ENCODE measurements at regions not wholly inside any gene's neighbourhood (a gene's known extent, or its start where the extent isn't known, plus 50 kb on each side); places are given as distances from the start of the nearest gene placed in this dataset.

DNA sequence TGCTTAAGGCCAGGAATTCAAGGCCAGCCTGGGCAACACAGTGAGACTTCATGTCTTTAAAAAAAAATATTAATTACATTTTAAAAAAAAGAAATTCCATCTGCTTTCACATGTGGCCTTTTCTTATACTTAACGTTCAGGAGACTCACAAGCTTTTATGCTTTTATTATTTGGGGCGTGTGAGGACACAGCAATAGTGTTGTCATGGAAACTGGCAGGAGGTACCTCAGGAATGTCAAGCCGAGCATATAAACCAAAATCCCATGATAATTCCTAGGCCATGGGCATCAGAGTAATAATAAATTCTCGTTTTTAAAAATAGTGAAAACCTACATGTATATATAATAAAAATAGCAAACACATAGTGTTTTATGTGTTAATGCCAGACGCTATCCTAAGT, 89.8 kb downstream of the IYD start:
- TF ChIP-seq, protein P1, sequence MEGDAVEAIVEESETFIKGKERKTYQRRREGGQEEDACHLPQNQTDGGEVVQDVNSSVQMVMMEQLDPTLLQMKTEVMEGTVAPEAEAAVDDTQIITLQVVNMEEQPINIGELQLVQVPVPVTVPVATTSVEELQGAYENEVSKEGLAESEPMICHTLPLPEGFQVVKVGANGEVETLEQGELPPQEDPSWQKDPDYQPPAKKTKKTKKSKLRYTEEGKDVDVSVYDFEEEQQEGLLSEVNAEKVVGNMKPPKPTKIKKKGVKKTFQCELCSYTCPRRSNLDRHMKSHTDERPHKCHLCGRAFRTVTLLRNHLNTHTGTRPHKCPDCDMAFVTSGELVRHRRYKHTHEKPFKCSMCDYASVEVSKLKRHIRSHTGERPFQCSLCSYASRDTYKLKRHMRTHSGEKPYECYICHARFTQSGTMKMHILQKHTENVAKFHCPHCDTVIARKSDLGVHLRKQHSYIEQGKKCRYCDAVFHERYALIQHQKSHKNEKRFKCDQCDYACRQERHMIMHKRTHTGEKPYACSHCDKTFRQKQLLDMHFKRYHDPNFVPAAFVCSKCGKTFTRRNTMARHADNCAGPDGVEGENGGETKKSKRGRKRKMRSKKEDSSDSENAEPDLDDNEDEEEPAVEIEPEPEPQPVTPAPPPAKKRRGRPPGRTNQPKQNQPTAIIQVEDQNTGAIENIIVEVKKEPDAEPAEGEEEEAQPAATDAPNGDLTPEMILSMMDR (IDR thresholded peaks at IDR 0.05 in 2 of 3, conservative IDR thresholded peaks at IDR 0.05 in 1 of 3; ENCODE audit: borderline replicate concordance in 1 of 3, insufficient read depth in 1 of 3, low read depth in 2 of 3, low read length in 2 of 3), result no peak
- no peak for TF ChIP-seq YY1 (IDR thresholded peaks at IDR 0.05; ENCODE audit: extremely low read depth, insufficient replicate concordance, low read depth, low read length)
- no peak for TF ChIP-seq RAD21 (IDR thresholded peaks at IDR 0.05; ENCODE audit: low read depth)
- TF ChIP-seq POLR2A (IDR thresholded peaks at IDR 0.05; ENCODE audit: borderline replicate concordance, extremely low read depth, insufficient read depth, insufficient read length), result no peak
- no peak for TF ChIP-seq EZH2 (IDR thresholded peaks at IDR 0.05)
- no peak for TF ChIP-seq EZH2phosphoT487 (IDR thresholded peaks at IDR 0.05; ENCODE audit: borderline replicate concordance)
- no peak for TF ChIP-seq SIN3A (IDR thresholded peaks at IDR 0.05; ENCODE audit: low read depth)
- no peak for TF ChIP-seq EGR1 (IDR thresholded peaks at IDR 0.05; ENCODE audit: low read depth)
- TF ChIP-seq, protein P2, sequence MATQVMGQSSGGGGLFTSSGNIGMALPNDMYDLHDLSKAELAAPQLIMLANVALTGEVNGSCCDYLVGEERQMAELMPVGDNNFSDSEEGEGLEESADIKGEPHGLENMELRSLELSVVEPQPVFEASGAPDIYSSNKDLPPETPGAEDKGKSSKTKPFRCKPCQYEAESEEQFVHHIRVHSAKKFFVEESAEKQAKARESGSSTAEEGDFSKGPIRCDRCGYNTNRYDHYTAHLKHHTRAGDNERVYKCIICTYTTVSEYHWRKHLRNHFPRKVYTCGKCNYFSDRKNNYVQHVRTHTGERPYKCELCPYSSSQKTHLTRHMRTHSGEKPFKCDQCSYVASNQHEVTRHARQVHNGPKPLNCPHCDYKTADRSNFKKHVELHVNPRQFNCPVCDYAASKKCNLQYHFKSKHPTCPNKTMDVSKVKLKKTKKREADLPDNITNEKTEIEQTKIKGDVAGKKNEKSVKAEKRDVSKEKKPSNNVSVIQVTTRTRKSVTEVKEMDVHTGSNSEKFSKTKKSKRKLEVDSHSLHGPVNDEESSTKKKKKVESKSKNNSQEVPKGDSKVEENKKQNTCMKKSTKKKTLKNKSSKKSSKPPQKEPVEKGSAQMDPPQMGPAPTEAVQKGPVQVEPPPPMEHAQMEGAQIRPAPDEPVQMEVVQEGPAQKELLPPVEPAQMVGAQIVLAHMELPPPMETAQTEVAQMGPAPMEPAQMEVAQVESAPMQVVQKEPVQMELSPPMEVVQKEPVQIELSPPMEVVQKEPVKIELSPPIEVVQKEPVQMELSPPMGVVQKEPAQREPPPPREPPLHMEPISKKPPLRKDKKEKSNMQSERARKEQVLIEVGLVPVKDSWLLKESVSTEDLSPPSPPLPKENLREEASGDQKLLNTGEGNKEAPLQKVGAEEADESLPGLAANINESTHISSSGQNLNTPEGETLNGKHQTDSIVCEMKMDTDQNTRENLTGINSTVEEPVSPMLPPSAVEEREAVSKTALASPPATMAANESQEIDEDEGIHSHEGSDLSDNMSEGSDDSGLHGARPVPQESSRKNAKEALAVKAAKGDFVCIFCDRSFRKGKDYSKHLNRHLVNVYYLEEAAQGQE (IDR thresholded peaks at IDR 0.05; ENCODE audit: low read depth), result no peak
- TF ChIP-seq, protein P3, sequence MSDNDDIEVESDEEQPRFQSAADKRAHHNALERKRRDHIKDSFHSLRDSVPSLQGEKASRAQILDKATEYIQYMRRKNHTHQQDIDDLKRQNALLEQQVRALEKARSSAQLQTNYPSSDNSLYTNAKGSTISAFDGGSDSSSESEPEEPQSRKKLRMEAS (IDR thresholded peaks at IDR 0.05), result no peak
